ENCODE measurements at regions not wholly inside any gene's neighbourhood (a gene's known extent, or its start where the extent isn't known, plus 50 kb on each side); places are given as distances from the start of the nearest gene placed in this dataset.
A peak's percentile ranks its signal among the peaks of the same experiment; 100 is the strongest.

DNA sequence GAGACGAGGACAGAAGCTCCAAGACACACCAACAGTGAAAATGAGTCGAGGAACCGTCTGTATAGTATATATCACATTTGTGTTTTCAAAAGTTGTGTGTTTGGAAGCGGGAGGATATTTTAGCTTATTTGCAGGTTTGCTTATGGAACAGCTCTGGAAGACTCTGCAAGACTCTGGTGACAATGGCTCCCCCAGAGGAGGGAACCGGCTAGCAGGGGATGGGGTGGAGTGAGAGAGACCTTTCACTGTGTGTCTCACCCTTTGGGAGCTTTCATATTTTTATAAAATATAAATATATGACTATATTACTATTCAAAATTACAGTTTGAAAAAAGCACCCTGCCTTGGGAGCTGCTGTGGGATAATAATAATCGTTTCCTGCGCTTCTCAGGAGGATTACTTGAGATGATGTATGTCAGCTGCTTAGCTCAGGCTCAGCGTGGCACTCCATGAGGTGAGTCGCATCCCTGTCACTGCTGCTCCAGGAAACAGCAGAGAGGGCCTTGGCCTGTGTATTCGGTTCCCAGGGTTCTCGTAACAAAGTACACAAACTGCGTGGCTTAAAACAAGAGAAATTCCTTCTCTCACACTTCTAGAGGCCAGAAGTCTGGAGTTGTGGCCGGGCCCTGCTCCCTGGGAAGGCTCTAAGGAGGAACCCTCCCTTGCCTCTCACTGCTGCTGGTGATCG is 183.9 kb downstream of the FAM43A start:
- FAIRE-seq: no peak
- no peak for DNase-seq (ENCODE audit: low spot score)
- H3K27me3 ChIP-seq (ENCODE audit: control insufficient read depth in 1 of 2, insufficient read depth in 2 of 2, low read length in 2 of 2): peaks cover 2 to 34% of the 10 kb centered on the region in 2 experiments; a peak in 3 of 5 replicates
- H3K79me2 ChIP-seq (ENCODE audit: insufficient read depth, low read length): no peaks in the 10 kb centered on the region
- ChIA-PET POLR2A (no interaction called here), CTCF (ENCODE audit: low intra/inter-chr PET ratio, low total read pairs) (no interaction called here)
- in situ Hi-C loops (cut with HindIII; ENCODE audit: extremely low pct_ligation_motif_present, low pct_unique_long_range_greater_than_20kb): no loop called here
- no peak overlapping the region for H2AFZ ChIP-seq (ENCODE audit: low read length)
- TF ChIP-seq ZFP41 (CRISPR knock-in tag; IDR thresholded peaks at IDR 0.05; ENCODE audit: borderline replicate concordance): no peak
- TF ChIP-seq ZNF563 (CRISPR knock-in tag; IDR thresholded peaks at IDR 0.05): no peak
- TF ChIP-seq HNRNPH1 (optimal IDR thresholded peaks at IDR 0.05; ENCODE audit: low read depth, low read length): no peak
- TF ChIP-seq MYC (CRISPR knock-in tag; IDR thresholded peaks at IDR 0.05; ENCODE audit: borderline replicate concordance): no peak
- no peak for TF ChIP-seq SRSF4 (IDR thresholded peaks at IDR 0.05; ENCODE audit: low read depth, low read length, poor library complexity, severe bottlenecking)
- TF ChIP-seq ZNF282 (IDR thresholded peaks at IDR 0.05; ENCODE audit: partially characterized antibody): no peak
- TF ChIP-seq DMAP1 (CRISPR knock-in tag; IDR thresholded peaks at IDR 0.05): no peak
- intact Hi-C loops (cut with micrococcal nuclease; ENCODE audit: unreplicated experiment): no loop called here
- H3K4me2 ChIP-seq (ENCODE audit: low read depth, low read length): no peak overlapping the region
- H4K20me1 ChIP-seq (ENCODE audit: insufficient read depth, low read length): no peaks in the 10 kb centered on the region
- H3K4me3 ChIP-seq (replicated peaks in 1 of 3; ENCODE audit: insufficient read depth in 1 of 3, low read depth in 2 of 3, low read length in 3 of 3): no peak overlapping the region
- H3K36me3 ChIP-seq (replicated peaks in 1 of 2; ENCODE audit: control insufficient read depth in 1 of 2, insufficient read depth in 2 of 2, low read length in 2 of 2): no peaks in the 10 kb centered on the region
- no peak for ATAC-seq
- H3K4me1 ChIP-seq (ENCODE audit: insufficient read depth, low read length): peaks cover 16% of the 10 kb centered on the region
- WGBS (ENCODE audit: low lambda C conversion rate): 42% methylated on average over 14 of the region's 14 CpGs
- H3K9me3 ChIP-seq (ENCODE audit: low read length): no peaks in the 10 kb centered on the region; the same call in 1 of the 2 replicates
- no TSS peak for BruUV-seq (replicated peaks)
- H3K27ac ChIP-seq (ENCODE audit: extremely low read length, insufficient read depth, low read length): no peak overlapping the region
- no peak overlapping the region for H3K9ac ChIP-seq (ENCODE audit: insufficient read depth, low read depth, low read length)

- H3K27me3 ChIP-seq (ENCODE audit: control insufficient read depth in 1 of 2, insufficient read depth in 2 of 2, low read length in 2 of 2): peaks cover 2 to 43% of the 10 kb centered on the region in 2 experiments; a peak in 3 of 5 replicates
- intact Hi-C loops (cut with micrococcal nuclease; ENCODE audit: unreplicated experiment): no loop called here
- in situ Hi-C loops (cut with HindIII; ENCODE audit: extremely low pct_ligation_motif_present, low pct_unique_long_range_greater_than_20kb): no loop called here
- peaks cover 16% of the 10 kb centered on the region for H3K4me1 ChIP-seq (ENCODE audit: insufficient read depth, low read length)
- ChIA-PET POLR2A (no interaction called here), CTCF (ENCODE audit: low intra/inter-chr PET ratio, low total read pairs) (no interaction called here)
- H3K9ac ChIP-seq (ENCODE audit: insufficient read depth, low read depth, low read length): no peak overlapping the region
- no TSS peak for BruUV-seq (replicated peaks)
- H3K4me2 ChIP-seq (ENCODE audit: low read depth, low read length): no peak overlapping the region
- DNase-seq (ENCODE audit: low spot score): no peak
- no peaks in the 10 kb centered on the region for H3K36me3 ChIP-seq (replicated peaks in 1 of 2; ENCODE audit: control insufficient read depth in 1 of 2, insufficient read depth in 2 of 2, low read length in 2 of 2)
- H3K27ac ChIP-seq (ENCODE audit: extremely low read length, insufficient read depth, low read length): no peak overlapping the region
- no peak overlapping the region for H3K4me3 ChIP-seq (replicated peaks in 1 of 3; ENCODE audit: insufficient read depth in 1 of 3, low read depth in 2 of 3, low read length in 3 of 3)
- no peaks in the 10 kb centered on the region; the same call in 1 of the 2 replicates for H3K9me3 ChIP-seq (ENCODE audit: low read length)
- H3K79me2 ChIP-seq (ENCODE audit: insufficient read depth, low read length): no peaks in the 10 kb centered on the region
- 57% methylated on average over 6 of the region's 13 CpGs for WGBS (ENCODE audit: low lambda C conversion rate)
- ATAC-seq: peak; percentile 50
- FAIRE-seq: no peak
- no peaks in the 10 kb centered on the region for H4K20me1 ChIP-seq (ENCODE audit: insufficient read depth, low read length)
- H2AFZ ChIP-seq (ENCODE audit: low read length): no peak overlapping the region
- TF ChIP-seq ZNF703 (CRISPR knock-in tag; IDR thresholded peaks at IDR 0.05; ENCODE audit: borderline replicate concordance) (no peak), ZMAT5 (CRISPR knock-in tag; IDR thresholded peaks at IDR 0.05; ENCODE audit: borderline replicate concordance, low read depth) (no peak), NFATC3 (CRISPR knock-in tag; IDR thresholded peaks at IDR 0.05) (no peak), ZNF558 (CRISPR knock-in tag; IDR thresholded peaks at IDR 0.05; ENCODE audit: borderline replicate concordance) (no peak), AHR (CRISPR knock-in tag; IDR thresholded peaks at IDR 0.05) (no peak), CREM (IDR thresholded peaks at IDR 0.05) (no peak), CREM (CRISPR knock-in tag; IDR thresholded peaks at IDR 0.05) (no peak), CBFB (CRISPR knock-in tag; IDR thresholded peaks at IDR 0.05) (no peak), TCF7 (IDR thresholded peaks at IDR 0.05; ENCODE audit: low read depth) (no peak)
- TF ChIP-seq, protein P1, sequence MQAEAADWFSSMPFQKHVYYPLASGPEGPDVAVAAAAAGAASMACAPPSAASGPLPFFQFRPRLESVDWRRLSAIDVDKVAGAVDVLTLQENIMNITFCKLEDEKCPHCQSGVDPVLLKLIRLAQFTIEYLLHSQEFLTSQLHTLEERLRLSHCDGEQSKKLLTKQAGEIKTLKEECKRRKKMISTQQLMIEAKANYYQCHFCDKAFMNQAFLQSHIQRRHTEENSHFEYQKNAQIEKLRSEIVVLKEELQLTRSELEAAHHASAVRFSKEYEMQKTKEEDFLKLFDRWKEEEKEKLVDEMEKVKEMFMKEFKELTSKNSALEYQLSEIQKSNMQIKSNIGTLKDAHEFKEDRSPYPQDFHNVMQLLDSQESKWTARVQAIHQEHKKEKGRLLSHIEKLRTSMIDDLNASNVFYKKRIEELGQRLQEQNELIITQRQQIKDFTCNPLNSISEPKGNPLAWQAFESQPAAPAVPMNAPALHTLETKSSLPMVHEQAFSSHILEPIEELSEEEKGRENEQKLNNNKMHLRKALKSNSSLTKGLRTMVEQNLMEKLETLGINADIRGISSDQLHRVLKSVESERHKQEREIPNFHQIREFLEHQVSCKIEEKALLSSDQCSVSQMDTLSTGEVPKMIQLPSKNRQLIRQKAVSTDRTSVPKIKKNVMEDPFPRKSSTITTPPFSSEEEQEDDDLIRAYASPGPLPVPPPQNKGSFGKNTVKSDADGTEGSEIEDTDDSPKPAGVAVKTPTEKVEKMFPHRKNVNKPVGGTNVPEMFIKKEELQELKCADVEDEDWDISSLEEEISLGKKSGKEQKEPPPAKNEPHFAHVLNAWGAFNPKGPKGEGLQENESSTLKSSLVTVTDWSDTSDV (CRISPR knock-in tag; IDR thresholded peaks at IDR 0.05): no peak
These were observed 184.9 kb downstream of the FAM43A start for GRCh38 chr3:194870394-194871110.
